SK-N-SH treated with all-trans-retinoic acid at 6 μM for 48 hours (cell line): ENCODE measurements at regions not wholly inside any gene's neighbourhood (a gene's known extent, or its start where the extent isn't known, plus 50 kb on each side); places are given as distances from the start of the nearest gene placed in this dataset.

Experiments
- ATAC-seq: fragments of 200-7000 bp; cut with Tn5 transposase; 3 replicates; pipeline ENCODE4 v1.9.1; 2020; ENCODE audit warnings: mild to moderate bottlenecking, moderate library complexity
- ARNTL ChIP-seq: fragments of 450-650 bp; formaldehyde crosslinking; IDR thresholded peaks from 2 replicates; pipeline ENCODE4 v1.5.0; 2020; ENCODE audit warnings: low read depth, mild to moderate bottlenecking, moderate library complexity, borderline replicate concordance
- BACH2 ChIP-seq: fragments of 250-450 bp; sonication (Bioruptor Pico); IDR thresholded peaks from 2 replicates; pipeline ENCODE4 v1.9.0; 2021; ENCODE audit warnings: mild to moderate bottlenecking, borderline replicate concordance
- CREB5 ChIP-seq: fragments of 250-450 bp; sonication (Bioruptor Pico); IDR thresholded peaks from 2 replicates; pipeline ENCODE4 v1.5.1; 2020; ENCODE audit warnings: low read depth, mild to moderate bottlenecking, moderate library complexity
- CSDC2 ChIP-seq: fragments of 250-450 bp; sonication (Bioruptor Pico); IDR thresholded peaks from 2 replicates; pipeline ENCODE4 v1.5.0; 2020; ENCODE audit warnings: mild to moderate bottlenecking, moderate library complexity
- CSRNP3 ChIP-seq: fragments of 250-450 bp; sonication (Bioruptor Pico); IDR thresholded peaks from 2 replicates; pipeline ENCODE4 v1.5.1; 2021; ENCODE audit warnings: mild to moderate bottlenecking, moderate library complexity
- ESRRG ChIP-seq: fragments of 250-450 bp; sonication (Bioruptor Pico); IDR thresholded peaks from 2 replicates; pipeline ENCODE4 v1.6.1; 2021; ENCODE audit warnings: mild to moderate bottlenecking
- GLIS3 ChIP-seq: fragments of 250-450 bp; sonication (Bioruptor Pico); IDR thresholded peaks from 2 replicates; pipeline ENCODE4 v1.5.0; 2020; ENCODE audit warnings: mild to moderate bottlenecking, moderate library complexity
- ISL1 ChIP-seq: fragments of 250-450 bp; sonication (Bioruptor Pico); IDR thresholded peaks from 2 replicates; pipeline ENCODE4 v2.1.2; 2022; ENCODE audit warnings: mild to moderate bottlenecking, moderate library complexity
- OSR1 ChIP-seq: fragments of 250-450 bp; sonication (Bioruptor Pico); IDR thresholded peaks from 2 replicates; pipeline ENCODE4 v1.8.0; 2022; ENCODE audit warnings: moderate library complexity, mild to moderate bottlenecking, inconsistent platforms
- PATZ1 ChIP-seq: fragments of 250-450 bp; sonication (Bioruptor Pico); IDR thresholded peaks from 2 replicates; pipeline ENCODE4 v1.8.0; 2020; ENCODE audit warnings: mild to moderate bottlenecking, moderate library complexity, borderline replicate concordance
- POU6F1 ChIP-seq: fragments of 250-450 bp; sonication (Bioruptor Pico); IDR thresholded peaks from 2 replicates; pipeline ENCODE4 v1.8.0; 2021; ENCODE audit warnings: low read depth, mild to moderate bottlenecking, moderate library complexity, borderline replicate concordance
- PPARA ChIP-seq: fragments of 250-450 bp; sonication (Bioruptor Pico); IDR thresholded peaks from 2 replicates; pipeline ENCODE4 v1.5.0; 2020; ENCODE audit warnings: mild to moderate bottlenecking, borderline replicate concordance
- RARB ChIP-seq: fragments of 250-450 bp; sonication (Bioruptor Pico); IDR thresholded peaks from 2 replicates; pipeline ENCODE4 v1.8.0; 2021; ENCODE audit warnings: mild to moderate bottlenecking, moderate library complexity
- SNAI2 ChIP-seq: fragments of 250-450 bp; sonication (Bioruptor Pico); IDR thresholded peaks from 2 replicates; pipeline ENCODE4 v1.5.0; 2020; ENCODE audit warnings: mild to moderate bottlenecking, moderate library complexity
- TCF4 ChIP-seq: fragments of 250-450 bp; sonication (Bioruptor Pico); IDR thresholded peaks from 2 replicates; pipeline ENCODE4 v1.8.0; 2021; ENCODE audit warnings: mild to moderate bottlenecking, moderate library complexity, borderline replicate concordance
- TOX ChIP-seq: fragments of 250-450 bp; sonication (Bioruptor Pico); IDR thresholded peaks from 2 replicates; pipeline ENCODE4 v1.8.0; 2021; ENCODE audit warnings: mild to moderate bottlenecking, moderate library complexity, borderline replicate concordance
- TSHZ2 ChIP-seq: fragments of 250-450 bp; sonication (Bioruptor Pico); IDR thresholded peaks from 2 replicates; pipeline ENCODE4 v1.5.0; 2020; ENCODE audit warnings: mild to moderate bottlenecking, moderate library complexity
- ZC3H10 ChIP-seq: fragments of 250-450 bp; sonication (Bioruptor Pico); IDR thresholded peaks from 2 replicates; pipeline ENCODE4 v1.5.1; 2021; ENCODE audit warnings: mild to moderate bottlenecking, moderate library complexity
- ZFP3 ChIP-seq: fragments of 250-450 bp; sonication (Bioruptor Pico); IDR thresholded peaks from 2 replicates; pipeline ENCODE4 v1.5.0; 2020; ENCODE audit warnings: mild to moderate bottlenecking, moderate library complexity
- ZFP30 ChIP-seq: fragments of 450-650 bp; formaldehyde crosslinking; IDR thresholded peaks from 2 replicates; pipeline ENCODE4 v1.5.0; 2022; ENCODE audit warnings: mild to moderate bottlenecking, moderate library complexity
- ZNF565 ChIP-seq: fragments of 450-650 bp; formaldehyde crosslinking; conservative IDR thresholded peaks from 2 replicates; pipeline ENCODE4 v1.5.0; 2020; ENCODE audit warnings: low read depth, mild to moderate bottlenecking, moderate library complexity
- ZNF70 ChIP-seq: fragments of 450-650 bp; formaldehyde crosslinking; IDR thresholded peaks from 2 replicates; pipeline ENCODE4 v1.5.0; 2020; ENCODE audit warnings: mild to moderate bottlenecking, moderate library complexity
- ZNF8 ChIP-seq: fragments of 450-650 bp; formaldehyde crosslinking; IDR thresholded peaks from 2 replicates; pipeline ENCODE4 v1.5.0; 2020; ENCODE audit warnings: mild to moderate bottlenecking, moderate library complexity

- TF ChIP-seq ISL1 (CRISPR knock-in tag) (no peak), ZNF565 (CRISPR knock-in tag) (no peak), RARB (CRISPR knock-in tag) (no peak), ZNF8 (CRISPR knock-in tag) (no peak), CSDC2 (CRISPR knock-in tag) (no peak), TOX (no peak), PPARA (CRISPR knock-in tag) (no peak), OSR1 (CRISPR knock-in tag) (no peak), SNAI2 (CRISPR knock-in tag) (no peak), ZFP3 (CRISPR knock-in tag) (no peak), PATZ1 (no peak)
- no peak for ATAC-seq
Measured at GRCh38 chr10:104577861-104578521, 63.1 kb upstream of the SORCS3 start.

GRCh38 chr10:104578671-104579070 lies 62.4 kb upstream of the SORCS3 start:
- no peak for ATAC-seq
- no peak for TF ChIP-seq RARB (CRISPR knock-in tag)
- TF ChIP-seq ZFP30 (CRISPR knock-in tag): no peak
- no peak for TF ChIP-seq ESRRG
- TF ChIP-seq TCF4 (CRISPR knock-in tag): no peak
- no peak for TF ChIP-seq ZC3H10 (CRISPR knock-in tag)
- no peak for TF ChIP-seq PATZ1
- no peak for TF ChIP-seq CREB5 (CRISPR knock-in tag)
- TF ChIP-seq GLIS3 (CRISPR knock-in tag): no peak
- no peak for TF ChIP-seq ZNF70 (CRISPR knock-in tag)
- no peak for TF ChIP-seq ZNF565 (CRISPR knock-in tag)
- TF ChIP-seq OSR1 (CRISPR knock-in tag): no peak
- no peak for TF ChIP-seq PPARA (CRISPR knock-in tag)
- TF ChIP-seq ARNTL (CRISPR knock-in tag): no peak
- TF ChIP-seq TOX: no peak

GRCh38 chr10:104579136-104579535 lies 62.0 kb upstream of the SORCS3 start:
- no peak for ATAC-seq
- TF ChIP-seq ZFP3 (CRISPR knock-in tag) (no peak), ZC3H10 (CRISPR knock-in tag) (no peak), ZNF565 (CRISPR knock-in tag) (no peak), PPARA (CRISPR knock-in tag) (no peak), OSR1 (CRISPR knock-in tag) (no peak), ZFP30 (CRISPR knock-in tag) (no peak), ESRRG (no peak), CSRNP3 (no peak), TCF4 (CRISPR knock-in tag) (no peak), RARB (CRISPR knock-in tag) (no peak), BACH2 (CRISPR knock-in tag) (no peak), ZNF8 (CRISPR knock-in tag) (no peak), TSHZ2 (no peak), TOX (no peak), CREB5 (CRISPR knock-in tag) (no peak), POU6F1 (CRISPR knock-in tag) (no peak)
